ENCODE measurements at regions not wholly inside any gene's neighbourhood (a gene's known extent, or its start where the extent isn't known, plus 50 kb on each side); places are given as distances from the start of the nearest gene placed in this dataset.

- no peak overlapping the region for H3K27ac ChIP-seq
- TF ChIP-seq CTCF (conservative IDR thresholded peaks at IDR 0.05) (no peak), ZFX (IDR thresholded peaks at IDR 0.05) (no peak)
Observed at GRCh38 chr10:43866712-43867111, 218.0 kb upstream of the ZNF32 start.

DNA sequence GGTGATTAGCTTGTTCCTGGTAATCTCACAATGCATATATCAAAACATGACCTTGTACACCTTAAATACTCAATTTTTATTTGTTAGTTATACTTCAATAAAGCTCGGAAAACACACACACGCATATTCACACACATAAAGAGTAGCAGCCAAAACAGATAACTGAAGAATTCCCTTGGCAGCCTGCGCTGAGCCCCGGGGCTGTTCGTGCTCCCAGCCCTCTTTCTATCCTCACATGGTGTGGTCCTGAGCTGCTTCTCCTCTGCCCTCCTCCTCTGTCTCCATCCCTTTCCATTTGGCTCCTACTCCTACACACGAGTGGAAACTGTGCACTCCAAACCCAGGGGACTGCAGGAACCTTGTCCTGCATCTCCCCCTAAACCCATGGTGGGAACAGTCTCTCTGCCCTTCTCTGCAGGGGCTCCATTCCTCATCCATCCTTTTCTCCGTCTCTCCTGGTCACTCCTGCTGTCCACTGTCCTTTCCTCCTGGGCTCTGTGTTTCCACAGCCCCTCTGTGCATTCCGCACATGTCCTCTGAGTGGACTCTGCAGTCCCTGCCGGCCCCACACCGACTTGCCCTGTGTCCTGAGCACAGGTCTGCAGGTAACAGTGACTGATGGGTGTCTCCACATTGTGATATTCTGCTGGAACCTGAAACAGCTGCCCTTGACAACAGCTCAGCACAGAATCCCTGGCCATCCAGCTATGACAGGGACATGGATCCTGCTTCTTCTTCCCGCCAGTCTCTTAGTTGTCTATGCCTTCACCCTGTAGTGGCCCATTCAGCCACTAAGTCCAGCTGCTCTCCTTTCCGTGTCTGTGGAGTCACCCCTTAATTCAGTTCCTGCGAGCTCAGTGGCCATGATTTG lies 216.8 kb upstream of the ZNF32 start:
- no peak overlapping the region for H3K27ac ChIP-seq
- TF ChIP-seq ZFX (IDR thresholded peaks at IDR 0.05): no peak
- no peak for TF ChIP-seq CTCF (conservative IDR thresholded peaks at IDR 0.05)

DNA sequence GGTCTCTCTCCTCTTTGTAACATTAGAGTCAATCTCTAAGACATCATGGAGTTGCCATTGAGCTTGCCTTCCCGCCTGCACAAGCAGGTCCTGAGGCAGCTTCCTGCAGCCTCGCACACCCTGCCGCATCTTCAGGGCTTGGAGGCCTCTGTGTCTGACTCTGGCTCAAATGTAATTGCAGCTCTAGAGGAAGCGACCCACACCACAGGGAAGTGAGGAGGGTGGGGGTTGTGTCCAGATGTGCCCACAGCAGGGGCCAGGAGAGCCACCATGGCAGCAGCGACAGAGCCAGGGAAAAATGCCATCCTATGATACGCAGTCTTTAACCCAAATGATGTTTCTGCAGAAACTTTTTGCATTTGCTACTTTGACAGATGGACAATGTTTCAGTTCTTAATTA lies 216.0 kb upstream of the ZNF32 start:
- no peak overlapping the region for H3K27ac ChIP-seq
- no peak for TF ChIP-seq CTCF (conservative IDR thresholded peaks at IDR 0.05)
- TF ChIP-seq ZFX (IDR thresholded peaks at IDR 0.05): no peak

- TF ChIP-seq ZFX (IDR thresholded peaks at IDR 0.05) (no peak), CTCF (conservative IDR thresholded peaks at IDR 0.05) (no peak)
- no peak overlapping the region for H3K27ac ChIP-seq
Observed at GRCh38 chr10:43863859-43864591, 215.3 kb upstream of the ZNF32 start.

GRCh38 chr10:43863270-43863669 lies 214.6 kb upstream of the ZNF32 start:
- TF ChIP-seq CTCF (conservative IDR thresholded peaks at IDR 0.05): no peak
- TF ChIP-seq ZFX (IDR thresholded peaks at IDR 0.05): no peak
- no peak overlapping the region for H3K27ac ChIP-seq

DNA sequence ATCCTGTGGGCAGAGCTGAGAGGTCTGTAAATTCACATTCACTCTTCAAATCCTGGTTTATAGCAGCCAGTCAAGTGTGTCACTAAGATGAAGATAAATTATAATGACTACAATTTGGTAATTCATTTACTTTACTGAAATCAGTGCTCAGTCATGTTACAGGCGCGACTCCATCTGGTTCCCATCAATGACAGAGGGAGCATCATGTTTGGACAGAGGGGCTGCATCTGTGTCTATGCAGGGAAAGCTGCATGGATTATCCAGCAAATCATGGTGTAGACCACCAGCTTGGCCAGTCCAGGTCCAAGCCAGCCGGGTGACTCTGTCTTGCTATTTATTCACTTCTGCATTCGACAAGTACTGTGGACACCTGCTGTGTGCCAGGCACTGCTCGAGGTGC lies 214.1 kb upstream of the ZNF32 start:
- no peak overlapping the region for H3K27ac ChIP-seq
- TF ChIP-seq ZFX (IDR thresholded peaks at IDR 0.05): no peak
- TF ChIP-seq CTCF (conservative IDR thresholded peaks at IDR 0.05): no peak
